ENCODE measurements at regions not wholly inside any gene's neighbourhood (a gene's known extent, or its start where the extent isn't known, plus 50 kb on each side); places are given as distances from the start of the nearest gene placed in this dataset.

DNA sequence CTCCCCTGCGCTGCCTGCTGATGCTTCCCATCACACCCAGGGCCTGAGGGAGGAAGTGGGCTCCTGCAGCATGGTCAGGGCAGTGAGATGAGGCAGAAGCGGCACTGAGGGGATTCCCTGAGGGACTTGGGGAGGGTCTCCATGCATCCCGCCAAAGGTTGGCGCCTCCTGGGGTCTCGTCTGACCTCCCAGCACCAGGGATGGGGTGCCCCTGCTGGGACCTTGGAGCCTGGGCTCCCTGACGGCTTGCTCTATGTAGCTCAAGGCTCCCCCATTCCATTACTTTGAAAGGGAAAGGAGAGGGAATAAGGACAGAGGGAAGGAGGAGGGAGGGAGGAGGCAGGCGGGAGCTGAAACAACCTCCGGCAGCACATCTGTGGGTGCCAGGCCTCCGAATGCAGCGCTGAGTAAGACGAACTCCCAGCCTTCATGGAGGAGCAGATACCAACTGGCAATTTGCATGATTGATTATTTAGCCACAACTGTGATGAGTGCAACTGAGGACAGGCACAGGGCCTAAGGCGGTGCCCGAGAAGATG is 259.3 kb downstream of the ERMARD start:
- TF ChIP-seq, protein P1, sequence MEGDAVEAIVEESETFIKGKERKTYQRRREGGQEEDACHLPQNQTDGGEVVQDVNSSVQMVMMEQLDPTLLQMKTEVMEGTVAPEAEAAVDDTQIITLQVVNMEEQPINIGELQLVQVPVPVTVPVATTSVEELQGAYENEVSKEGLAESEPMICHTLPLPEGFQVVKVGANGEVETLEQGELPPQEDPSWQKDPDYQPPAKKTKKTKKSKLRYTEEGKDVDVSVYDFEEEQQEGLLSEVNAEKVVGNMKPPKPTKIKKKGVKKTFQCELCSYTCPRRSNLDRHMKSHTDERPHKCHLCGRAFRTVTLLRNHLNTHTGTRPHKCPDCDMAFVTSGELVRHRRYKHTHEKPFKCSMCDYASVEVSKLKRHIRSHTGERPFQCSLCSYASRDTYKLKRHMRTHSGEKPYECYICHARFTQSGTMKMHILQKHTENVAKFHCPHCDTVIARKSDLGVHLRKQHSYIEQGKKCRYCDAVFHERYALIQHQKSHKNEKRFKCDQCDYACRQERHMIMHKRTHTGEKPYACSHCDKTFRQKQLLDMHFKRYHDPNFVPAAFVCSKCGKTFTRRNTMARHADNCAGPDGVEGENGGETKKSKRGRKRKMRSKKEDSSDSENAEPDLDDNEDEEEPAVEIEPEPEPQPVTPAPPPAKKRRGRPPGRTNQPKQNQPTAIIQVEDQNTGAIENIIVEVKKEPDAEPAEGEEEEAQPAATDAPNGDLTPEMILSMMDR (IDR thresholded peaks at IDR 0.05): no peak
- TF ChIP-seq POLR2A (IDR thresholded peaks at IDR 0.05): no peak

Measured in testis (tissue), 2 donors.